ENCODE measurements at regions not wholly inside any gene's neighbourhood (a gene's known extent, or its start where the extent isn't known, plus 50 kb on each side); places are given as distances from the start of the nearest gene placed in this dataset.

- TF ChIP-seq ARNTL (CRISPR knock-in tag; IDR thresholded peaks at IDR 0.05; ENCODE audit: borderline replicate concordance, low read depth) (no peak), OSR1 (CRISPR knock-in tag; IDR thresholded peaks at IDR 0.05) (no peak), POU6F1 (CRISPR knock-in tag; IDR thresholded peaks at IDR 0.05; ENCODE audit: borderline replicate concordance, low read depth) (no peak)
Measured at GRCh38 chr1:194431121-194431520, 1244.7 kb upstream of the B3GALT2 start.
